Stimulated activated CD4-positive, alpha-beta T cell treated with anti-CD3 and anti-CD28 coated beads, TNF-alpha, amount 100 ng/mL, for 1 hour (primary cell): ENCODE measurements at regions not wholly inside any gene's neighbourhood (a gene's known extent, or its start where the extent isn't known, plus 50 kb on each side); places are given as distances from the start of the nearest gene placed in this dataset.
"Not testable (repeated sequence)": the region's sequence is repeated elsewhere in the genome, so short reads cannot be mapped to it uniquely, and the experiment has no call there.

Source experiments
- DNase-seq, 3 donors: peaks; one replicate each; pipeline ENCODE4 v3.0.0-alpha.2; 2020; ENCODE audit warnings: low read depth in 3 of 3, low spot score in 1 of 3

DNA sequence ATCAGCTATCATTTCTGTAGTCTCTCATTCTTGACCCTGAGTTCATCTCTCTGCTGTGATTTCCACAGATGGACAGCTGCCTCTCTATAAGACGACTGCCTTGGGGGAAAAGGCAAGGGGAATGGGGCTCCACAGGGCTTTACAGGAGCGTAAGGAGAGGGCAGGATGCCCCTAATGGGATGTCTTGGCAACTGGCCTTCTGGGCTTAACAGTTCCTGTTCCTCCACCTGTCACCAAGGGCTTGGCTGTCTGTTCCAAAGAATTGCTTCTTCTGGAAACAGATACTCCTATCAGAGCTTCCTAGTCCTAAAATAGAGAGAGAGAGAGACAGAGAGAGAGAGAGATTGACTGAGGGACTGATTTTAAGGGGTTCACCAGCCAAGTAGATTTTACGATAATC, 181.9 kb downstream of the TMEM200A start:
- DNase-seq: no peak

- no peak for DNase-seq
Measured at GRCh38 chr6:130557481-130558112, 191.8 kb downstream of the TMEM200A start.

DNA sequence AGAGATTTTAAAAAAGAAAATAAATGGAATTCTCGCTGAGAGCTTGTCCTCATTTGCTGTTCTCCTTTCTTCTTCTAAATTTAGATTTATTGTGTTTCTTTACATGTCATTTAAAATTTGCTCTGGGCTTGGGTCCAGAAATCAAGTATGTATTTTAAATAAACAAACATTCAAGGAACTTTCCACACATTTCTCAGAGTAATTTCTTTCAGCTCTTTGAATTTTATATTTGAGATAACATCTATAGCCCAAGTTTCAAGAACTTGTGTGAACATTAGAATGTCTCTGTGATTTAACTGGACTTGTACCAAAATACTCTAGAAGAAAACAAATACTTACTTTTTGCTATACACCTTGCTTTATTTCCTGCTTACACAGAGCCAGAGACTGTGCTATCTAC, 192.3 kb downstream of the TMEM200A start:
- no peak for DNase-seq

DNA sequence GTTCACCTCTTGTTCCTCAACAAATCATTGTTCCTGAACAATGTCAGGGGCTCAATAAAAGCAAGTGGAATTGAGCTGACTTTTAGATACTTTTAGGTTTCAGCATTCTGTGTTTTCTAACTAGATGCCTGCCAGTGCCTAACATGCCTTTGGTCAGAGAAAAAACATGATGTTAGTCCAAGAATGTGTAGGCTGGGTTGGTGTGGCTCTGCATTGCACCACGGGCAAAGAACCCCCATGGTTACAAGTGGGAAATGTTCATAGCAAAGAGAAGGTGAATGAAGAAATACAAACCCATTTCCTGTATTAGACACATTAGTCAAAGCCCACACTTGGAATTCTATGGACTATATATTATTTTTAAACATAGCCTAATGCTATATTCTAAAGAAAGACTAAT, 193.3 kb downstream of the TMEM200A start:
- DNase-seq: no peak

DNA sequence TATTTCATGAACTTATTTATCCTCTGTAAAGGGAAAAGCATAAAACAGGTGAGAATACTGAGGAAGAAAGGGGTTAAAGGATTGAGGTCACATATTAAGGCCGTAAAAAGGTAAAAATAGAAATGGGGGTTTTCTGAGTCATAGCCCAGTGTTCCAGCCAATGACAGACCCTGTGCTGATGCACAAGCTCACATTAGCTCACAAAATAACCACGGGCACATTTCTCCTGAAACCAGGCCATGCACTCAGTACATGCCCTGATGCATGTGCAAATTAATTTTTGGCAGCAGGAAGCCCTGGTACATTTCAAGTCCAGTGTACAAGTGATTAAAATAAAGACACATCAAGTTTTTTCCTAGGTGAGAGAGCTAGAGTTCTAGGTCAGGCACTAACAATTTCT, 194.4 kb downstream of the TMEM200A start:
- no peak for DNase-seq

GRCh38 chr6:130561159-130561558, 195.3 kb downstream of the TMEM200A start:
- DNase-seq: not testable (repeated sequence)

DNA sequence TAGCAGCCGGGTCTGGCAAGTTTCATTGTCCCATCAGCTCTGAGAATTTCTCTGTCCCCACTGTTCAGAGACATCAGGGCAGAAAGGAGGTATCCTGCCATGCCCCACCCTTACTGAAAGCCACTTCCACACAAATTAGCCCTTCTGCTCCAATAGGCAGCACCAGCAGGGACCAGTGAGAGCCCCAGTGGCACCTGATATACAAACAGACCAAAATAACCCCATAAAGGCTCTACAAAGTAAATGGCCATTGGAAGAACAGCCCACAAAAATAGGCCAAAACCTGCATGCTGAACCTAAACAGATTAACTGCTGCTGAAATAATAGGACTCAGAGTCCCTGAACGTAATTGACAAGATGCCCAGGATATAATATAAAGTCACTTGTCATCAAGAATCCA, 199.9 kb downstream of the TMEM200A start:
- DNase-seq: no peak

GRCh38 chr6:130574146-130574545, 208.3 kb downstream of the TMEM200A start:
- DNase-seq: no peak

DNA sequence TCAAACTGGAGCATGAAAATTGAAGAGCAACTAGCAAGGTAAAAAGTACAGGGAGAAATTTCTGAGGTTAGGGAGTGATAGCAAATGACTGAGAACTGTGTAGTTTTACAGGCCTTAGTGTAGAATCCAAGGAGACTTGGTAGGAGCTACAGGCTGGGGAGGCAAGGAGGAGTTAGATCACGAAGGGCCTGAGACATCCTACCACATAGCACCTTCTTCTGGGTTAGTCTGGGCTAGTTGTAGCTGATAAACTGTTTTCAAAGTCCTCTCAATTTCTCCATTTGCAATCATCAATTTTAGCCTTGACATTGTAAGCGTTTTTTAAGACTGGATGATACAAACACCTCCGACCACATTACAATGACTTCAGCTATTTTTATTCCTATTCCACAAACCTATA, 209.7 kb downstream of the TMEM200A start:
- DNase-seq: no peak

DNA sequence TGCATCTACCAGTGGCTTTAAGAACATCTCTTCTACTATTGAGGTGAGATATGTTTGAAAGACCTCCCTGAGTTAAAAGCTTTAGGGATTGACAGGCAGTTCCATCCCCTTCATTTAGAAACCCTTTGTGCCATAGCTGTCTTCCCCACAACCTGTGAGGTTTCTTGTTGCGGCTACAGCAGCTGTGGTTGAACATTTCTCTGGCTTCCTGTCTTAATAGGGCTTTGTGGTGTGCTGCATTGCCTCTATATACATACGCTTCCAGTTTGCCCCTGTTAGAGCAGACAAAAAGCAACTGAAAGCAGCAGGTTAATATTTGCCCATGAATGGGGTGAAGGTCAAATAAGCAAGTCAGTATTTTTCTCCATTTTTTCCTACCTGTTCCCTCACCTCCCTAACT, 210.2 kb downstream of the TMEM200A start:
- peak; percentile 7 to 11 (median 8) for DNase-seq

DNA sequence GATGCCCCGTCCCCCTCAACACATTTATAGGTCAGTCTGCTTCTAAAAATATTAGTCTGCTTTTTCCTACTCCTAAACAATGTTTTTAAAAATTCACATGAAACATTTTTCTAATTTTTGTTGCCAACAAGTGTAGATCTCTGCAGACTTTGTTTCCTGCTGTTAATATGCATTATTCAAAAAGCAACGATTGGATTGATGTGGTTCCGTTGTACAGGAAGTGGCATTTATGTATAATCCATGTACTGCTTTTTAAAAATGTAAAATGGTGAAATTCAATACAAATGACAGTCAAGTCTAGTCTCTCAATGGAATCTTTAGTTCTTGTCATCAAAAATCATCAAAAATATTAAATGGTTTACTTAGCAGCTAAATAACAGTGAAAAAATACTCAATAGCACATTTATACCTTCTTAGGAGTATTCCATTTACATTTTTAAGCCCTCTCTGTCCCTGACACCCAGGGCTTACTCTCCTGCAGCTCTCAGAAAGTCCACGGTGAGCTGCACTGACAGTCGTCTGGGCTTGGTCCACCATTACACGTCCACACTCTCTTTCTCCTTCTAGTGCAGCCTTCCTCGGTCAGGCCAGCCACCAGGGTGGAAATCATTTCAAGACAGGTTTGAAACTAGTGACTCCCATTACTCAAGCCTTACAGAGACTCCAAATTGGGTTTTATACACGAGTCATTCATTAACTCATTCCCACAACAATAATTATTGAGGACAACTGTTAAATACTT, 211.5 kb downstream of the TMEM200A start:
- no peak for DNase-seq

- no peak for DNase-seq
Measured at GRCh38 chr6:130578713-130579112, 212.9 kb downstream of the TMEM200A start.

DNA sequence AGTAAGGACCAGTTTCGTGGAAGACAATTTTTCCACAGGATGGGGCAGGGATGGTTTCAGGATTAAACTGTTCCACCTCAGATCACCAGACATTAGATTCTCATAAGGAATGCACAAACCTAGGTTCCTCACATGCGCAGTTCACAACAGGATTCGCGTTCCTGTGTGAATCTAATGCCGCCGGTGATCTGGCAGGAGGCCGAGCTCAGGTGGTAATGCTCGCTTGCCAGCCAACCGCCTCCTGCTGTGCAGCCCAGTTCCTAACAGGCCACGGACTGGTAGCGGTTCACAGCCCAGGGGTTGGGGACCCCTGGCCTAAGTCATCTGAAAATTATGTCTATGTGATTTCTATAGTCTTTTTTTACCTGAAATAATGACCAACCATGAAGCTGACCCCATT, 217.5 kb downstream of the TMEM200A start:
- no peak for DNase-seq

DNA sequence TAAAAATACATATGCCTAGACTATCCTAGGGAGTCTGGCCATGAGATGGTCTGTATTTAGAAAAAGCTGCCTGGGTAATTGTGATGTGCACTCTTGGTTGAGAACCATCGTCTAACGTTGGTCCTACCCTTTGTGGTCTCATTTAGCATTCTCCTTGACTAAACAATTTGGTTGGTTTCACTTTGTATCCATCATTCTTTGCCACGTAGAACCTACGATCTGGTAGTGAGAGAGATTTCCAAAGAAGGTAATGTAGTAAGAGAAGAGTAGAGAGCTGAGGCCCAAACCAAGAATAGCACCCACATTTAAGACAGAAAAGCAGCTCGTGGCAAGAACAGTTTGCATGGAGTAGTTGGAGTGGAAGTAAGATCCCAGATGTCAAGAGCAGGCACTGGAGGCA, 219.8 kb downstream of the TMEM200A start:
- DNase-seq: no peak

DNA sequence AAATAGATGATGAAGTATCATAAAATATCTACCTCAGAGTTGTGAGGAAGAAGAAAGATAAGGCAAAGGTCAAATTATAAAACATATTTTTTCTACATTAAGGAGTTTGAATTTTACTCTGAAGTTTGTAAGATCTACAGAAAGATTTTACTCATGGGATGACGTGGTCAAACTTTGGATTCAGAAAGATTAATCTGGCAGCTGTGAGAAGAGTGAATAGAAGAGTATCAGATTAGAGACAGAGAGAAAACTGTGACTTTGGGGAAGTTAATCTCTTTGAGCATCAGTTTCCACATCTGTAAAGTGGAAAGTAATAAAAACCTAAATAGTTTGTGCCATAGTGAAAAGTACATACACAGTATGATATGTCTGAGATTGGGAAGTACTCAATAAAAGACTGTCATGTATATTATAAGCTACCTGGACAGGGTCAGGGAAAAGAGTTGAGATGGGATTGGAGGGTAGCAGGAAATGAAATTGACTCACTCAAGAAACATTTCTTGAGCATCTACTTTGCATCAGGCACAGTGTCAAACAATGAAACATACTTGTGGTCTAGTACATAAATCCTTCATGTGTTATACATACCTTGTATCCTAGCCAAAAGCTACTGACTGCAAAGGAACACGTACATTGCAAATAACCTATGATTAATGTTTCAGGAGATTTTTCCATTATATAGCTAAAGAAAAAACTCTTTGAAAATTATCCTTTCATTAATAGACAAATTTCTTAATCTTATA, 222.1 kb downstream of the TMEM200A start:
- DNase-seq: no peak

GRCh38 chr6:130593200-130593599, 227.4 kb downstream of the TMEM200A start:
- DNase-seq: no peak

- DNase-seq: no peak
Measured at GRCh38 chr6:130593948-130594347, 228.1 kb downstream of the TMEM200A start.

DNA sequence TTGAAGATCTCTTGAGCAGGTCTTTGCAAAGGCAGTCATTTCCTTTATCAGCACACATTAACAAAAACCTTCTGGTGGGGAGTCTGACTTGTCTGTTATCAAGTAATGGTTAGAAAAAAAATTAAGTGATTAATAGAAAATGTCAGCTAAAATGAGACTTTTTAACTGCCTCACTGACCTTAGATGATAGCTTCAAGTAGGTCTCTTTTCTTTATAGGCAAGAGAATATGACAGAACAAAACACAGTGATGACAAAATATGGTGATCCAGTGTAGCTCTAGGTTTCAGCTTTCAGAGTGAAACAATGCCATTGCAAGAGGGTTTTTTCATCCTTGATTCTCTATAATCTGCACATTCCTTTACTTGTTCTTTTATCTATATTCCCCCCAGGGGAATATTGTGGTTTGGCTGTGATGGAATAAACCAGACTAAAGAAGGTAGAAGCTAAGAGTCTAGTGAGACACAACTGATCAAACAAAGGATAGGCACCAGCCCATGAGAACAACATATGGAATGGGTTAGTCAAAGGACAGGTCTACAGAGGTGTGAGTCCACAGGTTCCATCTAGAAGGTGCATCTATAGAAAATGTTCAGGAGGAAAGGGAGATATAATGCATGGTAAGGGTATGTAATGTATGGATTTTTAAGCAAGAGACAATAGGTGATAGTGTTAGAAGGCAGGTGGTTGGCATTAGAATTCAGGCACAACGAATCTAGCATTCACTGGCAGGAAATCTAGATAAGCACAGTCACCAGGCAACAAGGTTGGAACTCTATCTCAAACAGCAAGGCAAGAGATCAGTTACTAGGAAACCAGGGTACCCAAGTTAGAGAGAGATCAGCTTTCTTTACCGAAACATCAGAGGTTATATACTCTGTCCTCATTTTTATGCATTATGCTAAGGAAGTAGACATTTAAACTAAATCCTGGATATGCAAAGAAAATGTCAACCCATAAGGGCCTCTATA, 228.9 kb upstream of the SMLR1 start:
- no peak for DNase-seq

DNA sequence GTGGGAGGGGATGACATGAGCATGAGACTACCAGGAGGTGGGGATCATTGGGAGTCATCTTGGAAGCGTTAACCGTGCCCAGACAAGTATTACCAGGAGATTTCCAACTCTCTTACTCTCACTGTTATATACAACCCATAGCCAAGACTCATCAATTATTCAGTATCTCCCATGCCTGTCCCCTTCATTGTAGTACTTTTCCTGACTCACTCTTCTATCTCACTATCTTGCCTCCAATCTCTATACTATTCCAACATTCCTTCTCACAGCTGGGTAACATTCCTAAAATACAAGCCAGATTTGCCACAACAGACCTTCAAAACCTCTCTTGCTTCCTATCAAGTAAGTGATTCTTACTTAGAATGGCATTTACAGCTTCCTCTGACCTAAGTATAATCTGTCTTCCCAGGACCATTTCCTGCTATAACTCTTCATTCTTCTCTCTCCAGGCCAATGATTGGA, 226.3 kb upstream of the SMLR1 start:
- no peak for DNase-seq

GRCh38 chr6:130602151-130602770, 224.9 kb upstream of the SMLR1 start:
- no peak for DNase-seq

- DNase-seq: no peak
Measured at GRCh38 chr6:130603391-130603790, 223.8 kb upstream of the SMLR1 start.
